IMR-90 (cell line): ENCODE measurements at regions not wholly inside any gene's neighbourhood (a gene's known extent, or its start where the extent isn't known, plus 50 kb on each side); places are given as distances from the start of the nearest gene placed in this dataset.

Experiments used
- ATAC-seq: fragments of 200-7000 bp; cut with Tn5 transposase; 2 replicates; pipeline ENCODE4 v1.9.1; 2020; ENCODE audit warnings: low read depth, mild to moderate bottlenecking, moderate library complexity
- BruUV-seq: library from RNA; stranded (reverse); fragments of 400-500 nt; replicated peaks from 2 replicates; lab custom pipeline; 2021; lab: Mats Ljungman, UMichigan
- CTCF ChIA-PET: fragments of 300-600 bp; formaldehyde crosslinking; extraction: SDS; loops from one replicate; lab custom pipeline; 2021; ENCODE audit warnings: antibody characterized with exemption; lab: Yijun Ruan, JAX
- POLR2A ChIA-PET: fragments of 300-600 bp; sonication (Branson Sonifier 250); formaldehyde crosslinking; loops from one replicate; lab custom pipeline; 2022; ENCODE audit warnings: antibody characterized with exemption; ENCODE audit not compliant: unreplicated experiment; lab: Charles Lee
- DNase-seq: peaks from one replicate; pipeline ENCODE4 v3.0.0; 2013
- H2AFZ ChIP-seq: replicated peaks from 2 replicates; pipeline ENCODE3; 2013; ENCODE audit warnings: low read length, mild to moderate bottlenecking; ENCODE audit not compliant: poor library complexity
- H2AK5ac ChIP-seq: 2 replicates; pipeline ENCODE4 v1.6.1; 2013; ENCODE audit warnings: low read depth, low read length, inconsistent platforms
- H2AK9ac ChIP-seq: replicated peaks from 2 replicates; pipeline ENCODE3; 2013; ENCODE audit warnings: mild to moderate bottlenecking, low read depth, low read length, moderate library complexity; ENCODE audit not compliant: poor library complexity
- H2BK120ac ChIP-seq: 2 replicates; pipeline ENCODE4 v1.6.1; 2013; ENCODE audit warnings: low read depth, low read length, inconsistent platforms
- H2BK15ac ChIP-seq: 3 replicates; pipeline ENCODE4 v1.6.1; 2013; ENCODE audit warnings: low read depth, low read length, inconsistent platforms
- H2BK20ac ChIP-seq: 2 replicates; pipeline ENCODE4 v1.6.1; 2013; ENCODE audit warnings: low read depth, mild to moderate bottlenecking, inconsistent platforms, low read length, moderate library complexity
- H2BK5ac ChIP-seq: 2 replicates; pipeline ENCODE4 v1.6.1; 2013; ENCODE audit warnings: mild to moderate bottlenecking, low read depth, low read length, inconsistent platforms; ENCODE audit not compliant: poor library complexity, severe bottlenecking
- H3K14ac ChIP-seq: replicated peaks from 2 replicates; pipeline ENCODE4 v1.6.1; 2013; ENCODE audit warnings: low read depth, low read length, inconsistent platforms
- H3K18ac ChIP-seq: 2 replicates; pipeline ENCODE4 v1.6.1; 2013; ENCODE audit warnings: low read depth, low read length, control low read depth
- H3K23ac ChIP-seq: 2 replicates; pipeline ENCODE4 v1.6.1; 2013; ENCODE audit warnings: low read depth, low read length, inconsistent platforms
- H3K27ac ChIP-seq: 2 replicates; pipeline ENCODE4 v1.5.1; 2013; ENCODE audit warnings: mild to moderate bottlenecking, control low read depth, low read length; ENCODE audit not compliant: insufficient read depth
- H3K27me3 ChIP-seq: 2 replicates; pipeline ENCODE4 v1.6.1; 2013; ENCODE audit warnings: low read length; ENCODE audit not compliant: control insufficient read depth, insufficient read depth
- H3K36me3 ChIP-seq: 2 replicates; pipeline ENCODE4 v1.6.1; 2013; ENCODE audit warnings: low read length, mixed read lengths; ENCODE audit not compliant: control insufficient read depth, insufficient read depth
- H3K4ac ChIP-seq: 2 replicates; pipeline ENCODE4 v1.6.1; 2013; ENCODE audit warnings: low read depth, low read length, inconsistent platforms
- H3K4me1 ChIP-seq: 2 replicates; pipeline ENCODE4 v1.6.1; 2013; ENCODE audit warnings: low read length, mixed read lengths; ENCODE audit not compliant: control insufficient read depth, insufficient read depth
- H3K4me2 ChIP-seq: 2 replicates; pipeline ENCODE4 v1.6.1; 2013; ENCODE audit warnings: low read depth, mild to moderate bottlenecking, control low read depth, low read length, moderate library complexity
- H3K4me3 ChIP-seq: 2 replicates; pipeline ENCODE4 v1.5.1; 2013; ENCODE audit warnings: low read depth, mild to moderate bottlenecking, control low read depth, low read length, moderate library complexity; ENCODE audit not compliant: insufficient read depth
- H3K56ac ChIP-seq: 2 replicates; pipeline ENCODE4 v1.6.1; 2013; ENCODE audit warnings: low read length, inconsistent platforms; ENCODE audit not compliant: insufficient read depth; ENCODE audit errors: extremely low read depth
- H3K79me1 ChIP-seq, 2 experiments: 2 replicates each; pipeline ENCODE4 v1.6.1; 2013; ENCODE audit warnings: low read length in 2 of 2, inconsistent platforms in 1 of 2, low read depth in 1 of 2
- H3K9ac ChIP-seq: 2 replicates; pipeline ENCODE4 v1.6.1; 2013; ENCODE audit warnings: low read depth, low read length, control low read depth
- H3K9me1 ChIP-seq: 2 replicates; pipeline ENCODE4 v1.6.1; 2013; ENCODE audit warnings: low read length, inconsistent platforms; ENCODE audit not compliant: insufficient read depth
- H3K9me3 ChIP-seq: 2 replicates; pipeline ENCODE4 v1.6.1; 2013; ENCODE audit warnings: low read length; ENCODE audit not compliant: control insufficient read depth, insufficient read depth
- H4K20me1 ChIP-seq: 2 replicates; pipeline ENCODE4 v1.6.1; 2013; ENCODE audit warnings: low read length, inconsistent platforms; ENCODE audit not compliant: insufficient read depth
- H4K5ac ChIP-seq: 2 replicates; pipeline ENCODE4 v1.6.1; 2013; ENCODE audit warnings: mild to moderate bottlenecking, low read depth, low read length, control low read depth
- H4K8ac ChIP-seq, 2 experiments: 2 replicates each; pipeline ENCODE4 v1.6.1; 2013; ENCODE audit warnings: low read depth in 2 of 2, low read length in 2 of 2, control low read depth in 1 of 2, inconsistent platforms in 1 of 2
- H4K91ac ChIP-seq: 2 replicates; pipeline ENCODE4 v1.6.1; 2013; ENCODE audit warnings: low read depth, low read length, inconsistent platforms; ENCODE audit not compliant: insufficient read depth
- BHLHE40 ChIP-seq: fragments of 150-350 bp; IDR thresholded peaks from 2 replicates; pipeline ENCODE4 v1.6.1; 2016; ENCODE audit warnings: mild to moderate bottlenecking, low read depth, low read length
- CEBPB ChIP-seq: IDR thresholded peaks from 2 replicates; pipeline ENCODE4 v1.6.1; 2012; ENCODE audit warnings: low read depth, low read length, improper control_type of control experiment
- CHD1 ChIP-seq: IDR thresholded peaks from 2 replicates; pipeline ENCODE4 v1.6.1; 2012; ENCODE audit warnings: low read depth, low read length, improper control_type of control experiment
- FOS ChIP-seq: fragments of 150-350 bp; IDR thresholded peaks from 2 replicates; pipeline ENCODE4 v1.6.1; 2016; ENCODE audit warnings: low read depth, low read length
- MAFK ChIP-seq: IDR thresholded peaks from 2 replicates; pipeline ENCODE4 v1.6.1; 2012; ENCODE audit warnings: low read depth, low read length, improper control_type of control experiment
- MAZ ChIP-seq: IDR thresholded peaks from 2 replicates; pipeline ENCODE4 v1.6.1; 2012; ENCODE audit warnings: low read depth, mild to moderate bottlenecking, low read length, improper control_type of control experiment, moderate library complexity, borderline replicate concordance
- MXI1 ChIP-seq: IDR thresholded peaks from 2 replicates; pipeline ENCODE4 v1.6.1; 2012; ENCODE audit warnings: low read depth, mild to moderate bottlenecking, low read length, moderate library complexity, borderline replicate concordance
- NFE2L2 ChIP-seq: fragments of 150-350 bp; IDR thresholded peaks from 2 replicates; pipeline ENCODE4 v1.6.1; 2016; ENCODE audit warnings: low read depth, mild to moderate bottlenecking, low read length
- POLR2A ChIP-seq: IDR thresholded peaks from 2 replicates; pipeline ENCODE4 v1.6.1; 2012; ENCODE audit warnings: mild to moderate bottlenecking, low read depth, low read length
- RAD21 ChIP-seq: IDR thresholded peaks from 2 replicates; pipeline ENCODE4 v1.6.1; 2012; ENCODE audit warnings: low read length, improper control_type of control experiment
- RCOR1 ChIP-seq: IDR thresholded peaks from 2 replicates; pipeline ENCODE4 v1.6.1; 2012; ENCODE audit warnings: mild to moderate bottlenecking, low read length, improper control_type of control experiment; ENCODE audit not compliant: insufficient replicate concordance
- RFX5 ChIP-seq: IDR thresholded peaks from 2 replicates; pipeline ENCODE4 v1.8.0; 2012; ENCODE audit warnings: low read depth, mild to moderate bottlenecking, low read length, moderate library complexity
- SMC3 ChIP-seq: fragments of 150-350 bp; IDR thresholded peaks from 2 replicates; pipeline ENCODE4 v1.6.1; 2016; ENCODE audit warnings: low read depth, mild to moderate bottlenecking, antibody characterized with exemption, low read length, moderate library complexity
- WGBS, 2 experiments: methylation state at CpG; one replicate each; pipeline versions ENCODE4 v1.1.5 to v1.1.7; 2013; ENCODE audit warnings: missing lambda C conversion rate in 2 of 2; ENCODE audit not compliant: insufficient read length in 1 of 2; ENCODE audit errors: extremely low coverage in 2 of 2; 5-methylcytosine and 5-hydroxymethylcytosine counted together
- dilution Hi-C: fragments of 300-500 bp; cut with HindIII; formaldehyde crosslinking; loops from one replicate; pipeline ENCODE4 v1.14.3; 2018; ENCODE audit warnings: low sequenced_read_pairs; ENCODE audit not compliant: unreplicated experiment
- in situ Hi-C: fragments of 300-500 bp; cut with MboI; formaldehyde crosslinking; loops from 3 replicates; pipeline ENCODE4 v1.14.3; 2019; ENCODE audit warnings: low sequenced_read_pairs, inconsistent platforms, mixed read lengths
- intact Hi-C: fragments of 100-400 bp; cut with micrococcal nuclease; formaldehyde crosslinking; loops from 2 replicates; pipeline ENCODE4 v1.10.0; 2022
- TF ChIP-seq, protein P1 (sequence below): conservative IDR thresholded peaks from 2 replicates; pipeline ENCODE4 v1.5.1; 2012; ENCODE audit warnings: mild to moderate bottlenecking, low read depth, low read length, improper control_type of control experiment
- TF ChIP-seq, protein P2 (sequence below): fragments of 150-350 bp; IDR thresholded peaks from 2 replicates; pipeline ENCODE4 v1.6.1; 2017; ENCODE audit warnings: mild to moderate bottlenecking, antibody characterized with exemption, low read length, low read depth
- TF ChIP-seq, protein P3 (sequence below): fragments of 150-350 bp; IDR thresholded peaks from 2 replicates; pipeline ENCODE4 v1.6.1; 2016; ENCODE audit warnings: low read depth, mild to moderate bottlenecking, low read length, moderate library complexity, borderline replicate concordance

DNA sequence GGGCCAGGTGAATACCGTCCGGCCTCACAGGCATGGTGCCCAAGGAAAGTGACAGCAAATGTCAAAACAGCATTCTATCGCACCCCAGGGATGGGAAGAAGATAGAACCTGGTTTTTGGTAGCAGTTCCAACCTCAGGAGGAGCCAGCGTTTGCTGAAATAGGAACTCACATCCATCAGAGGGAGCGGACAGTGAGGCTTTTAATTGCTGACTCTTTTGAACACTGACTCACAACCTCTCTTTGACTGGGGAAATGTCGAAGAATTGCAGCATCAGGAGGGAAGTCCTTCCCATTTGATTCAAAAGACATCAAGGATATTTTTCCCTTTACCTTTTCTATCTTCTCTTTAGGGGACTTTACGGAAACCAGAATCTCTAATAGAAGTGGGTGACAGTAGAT lies 114.2 kb downstream of the UNC5CL start:
- Histone ChIP-seq H3K18ac (no peak overlapping the region), H2AFZ (no peak overlapping the region), H3K9me3 (no peaks in the 10 kb centered on the region), H3K14ac (no peak overlapping the region), H2AK9ac (no peak overlapping the region), H2BK5ac (no peak overlapping the region), H4K5ac (no peak overlapping the region), H3K27me3 (peaks cover 31% of the 10 kb centered on the region), H3K79me1 (no peaks in the 10 kb centered on the region), H2BK15ac (no peak overlapping the region), H3K56ac (no peak overlapping the region), H4K20me1 (no peaks in the 10 kb centered on the region), H3K23ac (no peak overlapping the region), H3K4me1 (no peaks in the 10 kb centered on the region; the same call in 1 of the 2 replicates), H4K91ac (no peak overlapping the region), H3K4me2 (no peak overlapping the region), H3K4me3 (no peak overlapping the region), H4K8ac (no peak overlapping the region), H3K27ac (no peak overlapping the region), H3K36me3 (no peaks in the 10 kb centered on the region), H3K4ac (no peak overlapping the region), H2AK5ac (no peak overlapping the region), H3K9ac (no peak overlapping the region), H2BK120ac (no peak overlapping the region), H2BK20ac (no peak overlapping the region), H3K9me1 (no peaks in the 10 kb centered on the region; the same call in 1 of the 2 replicates)
- dilution Hi-C loops (no loop called here), intact Hi-C loops (no loop called here), in situ Hi-C loops (no loop called here)
- no peak for TF ChIP-seq CEBPB
- TF ChIP-seq RFX5: no peak
- TF ChIP-seq MXI1: no peak
- TF ChIP-seq FOS: no peak
- no peak for TF ChIP-seq CHD1
- no peak for TF ChIP-seq SMC3
- TF ChIP-seq RAD21: no peak
- TF ChIP-seq POLR2A: no peak
- TF ChIP-seq RCOR1: no peak
- no peak for TF ChIP-seq MAFK
- TF ChIP-seq, protein P1, sequence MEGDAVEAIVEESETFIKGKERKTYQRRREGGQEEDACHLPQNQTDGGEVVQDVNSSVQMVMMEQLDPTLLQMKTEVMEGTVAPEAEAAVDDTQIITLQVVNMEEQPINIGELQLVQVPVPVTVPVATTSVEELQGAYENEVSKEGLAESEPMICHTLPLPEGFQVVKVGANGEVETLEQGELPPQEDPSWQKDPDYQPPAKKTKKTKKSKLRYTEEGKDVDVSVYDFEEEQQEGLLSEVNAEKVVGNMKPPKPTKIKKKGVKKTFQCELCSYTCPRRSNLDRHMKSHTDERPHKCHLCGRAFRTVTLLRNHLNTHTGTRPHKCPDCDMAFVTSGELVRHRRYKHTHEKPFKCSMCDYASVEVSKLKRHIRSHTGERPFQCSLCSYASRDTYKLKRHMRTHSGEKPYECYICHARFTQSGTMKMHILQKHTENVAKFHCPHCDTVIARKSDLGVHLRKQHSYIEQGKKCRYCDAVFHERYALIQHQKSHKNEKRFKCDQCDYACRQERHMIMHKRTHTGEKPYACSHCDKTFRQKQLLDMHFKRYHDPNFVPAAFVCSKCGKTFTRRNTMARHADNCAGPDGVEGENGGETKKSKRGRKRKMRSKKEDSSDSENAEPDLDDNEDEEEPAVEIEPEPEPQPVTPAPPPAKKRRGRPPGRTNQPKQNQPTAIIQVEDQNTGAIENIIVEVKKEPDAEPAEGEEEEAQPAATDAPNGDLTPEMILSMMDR: no peak
- no peak for TF ChIP-seq NFE2L2
- TF ChIP-seq, protein P2, sequence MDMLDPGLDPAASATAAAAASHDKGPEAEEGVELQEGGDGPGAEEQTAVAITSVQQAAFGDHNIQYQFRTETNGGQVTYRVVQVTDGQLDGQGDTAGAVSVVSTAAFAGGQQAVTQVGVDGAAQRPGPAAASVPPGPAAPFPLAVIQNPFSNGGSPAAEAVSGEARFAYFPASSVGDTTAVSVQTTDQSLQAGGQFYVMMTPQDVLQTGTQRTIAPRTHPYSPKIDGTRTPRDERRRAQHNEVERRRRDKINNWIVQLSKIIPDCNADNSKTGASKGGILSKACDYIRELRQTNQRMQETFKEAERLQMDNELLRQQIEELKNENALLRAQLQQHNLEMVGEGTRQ: no peak
- TF ChIP-seq BHLHE40: no peak
- TF ChIP-seq, protein P3, sequence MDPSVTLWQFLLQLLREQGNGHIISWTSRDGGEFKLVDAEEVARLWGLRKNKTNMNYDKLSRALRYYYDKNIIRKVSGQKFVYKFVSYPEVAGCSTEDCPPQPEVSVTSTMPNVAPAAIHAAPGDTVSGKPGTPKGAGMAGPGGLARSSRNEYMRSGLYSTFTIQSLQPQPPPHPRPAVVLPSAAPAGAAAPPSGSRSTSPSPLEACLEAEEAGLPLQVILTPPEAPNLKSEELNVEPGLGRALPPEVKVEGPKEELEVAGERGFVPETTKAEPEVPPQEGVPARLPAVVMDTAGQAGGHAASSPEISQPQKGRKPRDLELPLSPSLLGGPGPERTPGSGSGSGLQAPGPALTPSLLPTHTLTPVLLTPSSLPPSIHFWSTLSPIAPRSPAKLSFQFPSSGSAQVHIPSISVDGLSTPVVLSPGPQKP: no peak
- no peak for TF ChIP-seq MAZ
- WGBS, 2 experiments: no CpG with 5 or more reads among the region's 7 CpGs
- ATAC-seq (no peak), DNase-seq (no peak)
- ChIA-PET CTCF (interaction anchor here (0.8 kb wide), 1 partner anchor 14 kb away, joined by 3 read pairs; no protein-coding TSS in a partner anchor), POLR2A (no interaction called here)
- BruUV-seq: no TSS peak
